ENCODE measurements at regions not wholly inside any gene's neighbourhood (a gene's known extent, or its start where the extent isn't known, plus 50 kb on each side); places are given as distances from the start of the nearest gene placed in this dataset.

DNA sequence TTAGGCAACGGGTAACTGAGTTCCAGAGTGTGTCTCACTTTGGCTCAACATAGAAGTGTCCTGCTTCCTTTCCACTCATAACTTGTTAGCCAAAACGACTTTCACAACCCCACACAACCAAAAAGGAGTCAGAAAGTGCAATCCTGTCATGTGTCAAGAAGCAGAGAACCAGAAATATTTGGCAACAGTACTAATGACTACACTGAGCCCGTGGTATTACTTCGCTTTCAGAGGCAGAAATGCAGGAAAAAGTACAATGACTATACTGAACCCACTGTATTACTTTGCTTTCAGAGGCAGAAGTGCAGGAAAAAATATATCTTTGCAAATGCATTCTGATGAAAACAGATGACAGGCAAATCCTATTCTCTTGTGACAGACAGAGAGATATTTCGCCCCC lies 484.6 kb downstream of the KIF2B start:
- no peak overlapping the region for H2AFZ ChIP-seq (replicated peaks)
- no peaks in the 10 kb centered on the region for H3K36me3 Mint-ChIP-seq
- H3K4me2 ChIP-seq: no peak overlapping the region
- H3K9ac ChIP-seq: no peak overlapping the region
- no peaks in the 10 kb centered on the region for H3K27me3 ChIP-seq
- no peaks in the 10 kb centered on the region for H3K27me3 Mint-ChIP-seq (ENCODE audit: insufficient read depth, low read depth)
- no peak for DNase-seq (ENCODE audit: low spot score)
- H3F3A ChIP-seq (ENCODE audit: low read depth): no peaks in the 10 kb centered on the region
- TF ChIP-seq EZH2phosphoT487 (IDR thresholded peaks at IDR 0.05) (no peak), EZH2 (IDR thresholded peaks at IDR 0.05) (no peak)
- TF ChIP-seq, protein P1, sequence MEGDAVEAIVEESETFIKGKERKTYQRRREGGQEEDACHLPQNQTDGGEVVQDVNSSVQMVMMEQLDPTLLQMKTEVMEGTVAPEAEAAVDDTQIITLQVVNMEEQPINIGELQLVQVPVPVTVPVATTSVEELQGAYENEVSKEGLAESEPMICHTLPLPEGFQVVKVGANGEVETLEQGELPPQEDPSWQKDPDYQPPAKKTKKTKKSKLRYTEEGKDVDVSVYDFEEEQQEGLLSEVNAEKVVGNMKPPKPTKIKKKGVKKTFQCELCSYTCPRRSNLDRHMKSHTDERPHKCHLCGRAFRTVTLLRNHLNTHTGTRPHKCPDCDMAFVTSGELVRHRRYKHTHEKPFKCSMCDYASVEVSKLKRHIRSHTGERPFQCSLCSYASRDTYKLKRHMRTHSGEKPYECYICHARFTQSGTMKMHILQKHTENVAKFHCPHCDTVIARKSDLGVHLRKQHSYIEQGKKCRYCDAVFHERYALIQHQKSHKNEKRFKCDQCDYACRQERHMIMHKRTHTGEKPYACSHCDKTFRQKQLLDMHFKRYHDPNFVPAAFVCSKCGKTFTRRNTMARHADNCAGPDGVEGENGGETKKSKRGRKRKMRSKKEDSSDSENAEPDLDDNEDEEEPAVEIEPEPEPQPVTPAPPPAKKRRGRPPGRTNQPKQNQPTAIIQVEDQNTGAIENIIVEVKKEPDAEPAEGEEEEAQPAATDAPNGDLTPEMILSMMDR (IDR thresholded peaks at IDR 0.05): no peak
- H4K20me1 ChIP-seq (ENCODE audit: low read depth): no peaks in the 10 kb centered on the region
- H3K9me3 ChIP-seq (ENCODE audit: low read depth): no peaks in the 10 kb centered on the region
- no peaks in the 10 kb centered on the region for H3K4me1 ChIP-seq
- no peaks in the 10 kb centered on the region for H3K79me2 ChIP-seq (ENCODE audit: low read depth)
- H3K4me1 Mint-ChIP-seq: no peaks in the 10 kb centered on the region
- H3K4me3 ChIP-seq: no peak overlapping the region
- H3K27ac ChIP-seq: no peak overlapping the region
- no peaks in the 10 kb centered on the region for H3K9me3 Mint-ChIP-seq
- no peaks in the 10 kb centered on the region for H3K36me3 ChIP-seq
- no peak overlapping the region for H3K27ac Mint-ChIP-seq
- H3K4me3 Mint-ChIP-seq: no peak overlapping the region

DNA sequence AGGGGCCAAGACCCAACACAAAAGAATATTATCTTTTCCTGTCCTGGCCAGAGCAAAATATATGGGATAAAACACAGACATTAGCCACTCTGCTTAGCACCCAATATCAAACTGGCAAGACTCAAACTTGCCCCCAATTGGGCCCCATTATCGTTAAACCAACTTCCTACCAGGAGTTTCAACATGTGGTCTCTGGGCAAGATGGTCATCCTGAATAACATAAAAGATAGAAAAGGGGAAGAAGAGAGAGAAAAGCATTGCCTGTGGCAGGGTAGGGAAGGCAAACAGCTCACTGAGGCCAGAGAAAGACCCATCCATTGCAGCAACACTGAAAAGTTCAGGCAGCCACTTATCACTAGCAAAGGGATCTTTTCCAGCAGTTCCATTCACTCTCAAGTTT lies 502.1 kb downstream of the KIF2B start:
- no peaks in the 10 kb centered on the region for H3K9me3 ChIP-seq (ENCODE audit: low read depth)
- no peaks in the 10 kb centered on the region for H3F3A ChIP-seq (ENCODE audit: low read depth)
- H3K4me3 ChIP-seq: no peak overlapping the region
- H2AFZ ChIP-seq (replicated peaks): no peak overlapping the region
- no peaks in the 10 kb centered on the region for H3K79me2 ChIP-seq (ENCODE audit: low read depth)
- Mint-ChIP-seq H3K36me3 (no peaks in the 10 kb centered on the region), H3K4me3 (no peak overlapping the region), H3K27me3 (ENCODE audit: insufficient read depth, low read depth) (peaks cover 3% of the 10 kb centered on the region), H3K4me1 (no peaks in the 10 kb centered on the region), H3K27ac (no peak overlapping the region), H3K9me3 (peaks cover 22% of the 10 kb centered on the region)
- H3K9ac ChIP-seq: no peak overlapping the region
- no peaks in the 10 kb centered on the region for H3K4me1 ChIP-seq
- no peaks in the 10 kb centered on the region for H3K27me3 ChIP-seq
- no peaks in the 10 kb centered on the region for H3K36me3 ChIP-seq
- no peak for TF ChIP-seq EZH2 (IDR thresholded peaks at IDR 0.05)
- TF ChIP-seq EZH2phosphoT487 (IDR thresholded peaks at IDR 0.05): no peak
- TF ChIP-seq, protein P1 (IDR thresholded peaks at IDR 0.05): no peak
- no peak for DNase-seq (ENCODE audit: low spot score)
- no peak overlapping the region for H3K27ac ChIP-seq
- no peak overlapping the region for H3K4me2 ChIP-seq
- H4K20me1 ChIP-seq (ENCODE audit: low read depth): no peaks in the 10 kb centered on the region

DNA sequence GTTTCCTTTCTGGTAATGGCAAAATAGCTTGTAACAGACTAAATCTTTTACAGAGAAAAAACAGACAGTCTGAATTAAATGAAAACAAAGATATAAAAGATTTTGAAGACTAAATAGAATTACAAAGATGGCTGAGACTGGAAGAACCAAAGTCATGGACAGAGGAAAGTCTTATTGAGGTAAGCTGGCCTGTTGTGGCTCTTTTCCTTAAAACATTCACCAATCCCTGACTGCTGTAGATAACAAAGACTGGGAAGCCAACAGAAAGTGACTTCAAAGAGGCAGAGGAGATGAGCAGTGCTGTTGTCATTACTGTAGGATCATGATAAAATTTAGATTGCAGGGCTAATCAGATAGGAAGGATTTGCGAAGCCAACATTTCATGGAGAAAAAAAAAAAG lies 517.0 kb downstream of the KIF2B start:
- Histone ChIP-seq H2AFZ (replicated peaks) (peak overlapping the region; percentile 15), H3K4me2 (no peak overlapping the region), H3K9me3 (ENCODE audit: low read depth) (no peaks in the 10 kb centered on the region), H3K4me3 (no peak overlapping the region), H3K27me3 (no peaks in the 10 kb centered on the region), H3K4me1 (no peaks in the 10 kb centered on the region), H3K36me3 (no peaks in the 10 kb centered on the region), H3K27ac (no peak overlapping the region), H3F3A (ENCODE audit: low read depth) (no peaks in the 10 kb centered on the region), H4K20me1 (ENCODE audit: low read depth) (no peaks in the 10 kb centered on the region), H3K9ac (no peak overlapping the region), H3K79me2 (ENCODE audit: low read depth) (no peaks in the 10 kb centered on the region)
- no peak overlapping the region for H3K27ac Mint-ChIP-seq
- no peaks in the 10 kb centered on the region for H3K4me1 Mint-ChIP-seq
- peaks cover 3% of the 10 kb centered on the region for H3K9me3 Mint-ChIP-seq
- peaks cover 2% of the 10 kb centered on the region for H3K27me3 Mint-ChIP-seq (ENCODE audit: insufficient read depth, low read depth)
- peaks cover 2% of the 10 kb centered on the region for H3K36me3 Mint-ChIP-seq
- no peak for DNase-seq (ENCODE audit: low spot score)
- TF ChIP-seq EZH2phosphoT487 (IDR thresholded peaks at IDR 0.05) (no peak), EZH2 (IDR thresholded peaks at IDR 0.05) (no peak)
- TF ChIP-seq, protein P1 (IDR thresholded peaks at IDR 0.05): no peak
- H3K4me3 Mint-ChIP-seq: no peak overlapping the region

All from neural progenitor cell (in vitro differentiated cells).